ENCODE measurements at regions not wholly inside any gene's neighbourhood (a gene's known extent, or its start where the extent isn't known, plus 50 kb on each side); places are given as distances from the start of the nearest gene placed in this dataset.

GRCh38 chr6:120357447-120357846 is 976.8 kb downstream of the TBC1D32 start:
- CTCF ChIA-PET (ENCODE audit: low intra/inter-chr PET ratio), result no interaction called here
- intact Hi-C loops (cut with micrococcal nuclease) (no loop called here), in situ Hi-C loops (cut with MboI) (no loop called here)
- BruUV-seq (replicated peaks), result no TSS peak
- Histone ChIP-seq H3K36me3 (ENCODE audit: control insufficient read depth, insufficient read depth, low read length) (no peaks in the 10 kb centered on the region), H3K9ac (ENCODE audit: insufficient read depth in 1 of 2, low read depth in 2 of 2, low read length in 2 of 2) (no peak overlapping the region), H2AFZ (ENCODE audit: low read depth, low read length) (no peak overlapping the region), H3K79me2 (ENCODE audit: control insufficient read depth, insufficient read depth, low read length) (no peaks in the 10 kb centered on the region), H3K27me3 (ENCODE audit: control insufficient read depth in 2 of 2, insufficient read depth in 2 of 2, low read length in 2 of 2) (no peaks in the 10 kb centered on the region), H3K4me3 (no peak overlapping the region), H3K9me3 (replicated peaks; ENCODE audit: control insufficient read depth, insufficient read depth, low read depth, low read length) (no peaks in the 10 kb centered on the region), H4K20me1 (replicated peaks; ENCODE audit: control insufficient read depth, insufficient read depth, low read length) (no peaks in the 10 kb centered on the region), H3K4me2 (ENCODE audit: insufficient read depth, low read length) (no peak overlapping the region), H3K4me1 (replicated peaks in 1 of 2; ENCODE audit: control insufficient read depth in 2 of 2, insufficient read depth in 2 of 2, low read length in 2 of 2) (no peaks in the 10 kb centered on the region), H3K9me1 (ENCODE audit: control insufficient read depth, insufficient read depth, low read length) (no peaks in the 10 kb centered on the region), H3K27ac (ENCODE audit: extremely low read depth, low read depth, low read length) (no peak overlapping the region)
- DNase-seq (ENCODE audit: extremely low read depth in 1 of 4, low spot score in 3 of 4) (no peak), FAIRE-seq (no peak), ATAC-seq (no peak)
- POLR2A ChIA-PET, result no interaction called here
- TF ChIP-seq POLR2H (tag; IDR thresholded peaks at IDR 0.05; ENCODE audit: low read depth), result no peak
- no peak for TF ChIP-seq STAG1 (CRISPR knock-in tag; IDR thresholded peaks at IDR 0.05; ENCODE audit: borderline replicate concordance)
- no peak for TF ChIP-seq ETS2 (tag; IDR thresholded peaks at IDR 0.05; ENCODE audit: borderline replicate concordance, poor library complexity, severe bottlenecking)
- TF ChIP-seq ZNF140 (CRISPR knock-in tag; IDR thresholded peaks at IDR 0.05), result no peak
- TF ChIP-seq FOXJ2 (tag; IDR thresholded peaks at IDR 0.05), result no peak
- no peak for TF ChIP-seq ATF1 (CRISPR knock-in tag; IDR thresholded peaks at IDR 0.05)
- TF ChIP-seq ATF1 (tag; IDR thresholded peaks at IDR 0.05), result no peak
- TF ChIP-seq TEAD4 (IDR thresholded peaks at IDR 0.05; ENCODE audit: low read length), result no peak
- TF ChIP-seq TEAD4 (CRISPR knock-in tag; IDR thresholded peaks at IDR 0.05; ENCODE audit: borderline replicate concordance), result no peak
- no peak for TF ChIP-seq ZNF445 (CRISPR knock-in tag; IDR thresholded peaks at IDR 0.05; ENCODE audit: low read depth)
- TF ChIP-seq ZZZ3 (IDR thresholded peaks at IDR 0.05), result no peak
- TF ChIP-seq KLF6 (CRISPR knock-in tag; IDR thresholded peaks at IDR 0.05; ENCODE audit: borderline replicate concordance), result no peak
- TF ChIP-seq EP400 (IDR thresholded peaks at IDR 0.05), result no peak
- TF ChIP-seq NCOA2 (IDR thresholded peaks at IDR 0.05; ENCODE audit: partially characterized antibody in 2 of 2), result no peak
- no peak for TF ChIP-seq ZBTB40 (IDR thresholded peaks at IDR 0.05)
- TF ChIP-seq ZBTB40 (CRISPR knock-in tag; IDR thresholded peaks at IDR 0.05), result no peak
- no peak for TF ChIP-seq XRCC4 (IDR thresholded peaks at IDR 0.05; ENCODE audit: extremely low read depth, insufficient read depth, insufficient read length)
- TF ChIP-seq TAF7 (tag; IDR thresholded peaks at IDR 0.05), result no peak
